ENCODE measurements at regions not wholly inside any gene's neighbourhood (a gene's known extent, or its start where the extent isn't known, plus 50 kb on each side); places are given as distances from the start of the nearest gene placed in this dataset.

- Histone ChIP-seq H3F3A (ENCODE audit: insufficient read depth, low read length) (no peaks in the 10 kb centered on the region), H3K9me3 (replicated peaks; ENCODE audit: insufficient read depth, low read length) (no peaks in the 10 kb centered on the region), H3K27me3 (replicated peaks; ENCODE audit: insufficient read depth, low read length) (no peaks in the 10 kb centered on the region), H3K36me3 (replicated peaks; ENCODE audit: insufficient read depth, low read length) (no peaks in the 10 kb centered on the region), H3K9me2 (replicated peaks; ENCODE audit: insufficient read depth, low read length) (no peaks in the 10 kb centered on the region), H3K9ac (ENCODE audit: low read length) (no peak overlapping the region), H3K4me1 (ENCODE audit: low read length) (no peaks in the 10 kb centered on the region), H3K79me2 (ENCODE audit: low read length) (no peaks in the 10 kb centered on the region), H3K4me2 (ENCODE audit: low read depth, low read length) (no peak overlapping the region), H4K20me1 (ENCODE audit: insufficient read depth, low read length) (no peaks in the 10 kb centered on the region), H3K27ac (ENCODE audit: low read length) (no peak overlapping the region), H3K4me3 (ENCODE audit: low read length) (no peak overlapping the region), H2AFZ (ENCODE audit: low read length) (no peak overlapping the region)
- DNase-seq: no peak
- TF ChIP-seq CTCF (IDR thresholded peaks at IDR 0.05; ENCODE audit: low read length): no peak
- TF ChIP-seq EZH2phosphoT487 (IDR thresholded peaks at IDR 0.05; ENCODE audit: low read length): no peak
- TF ChIP-seq EZH2 (optimal IDR thresholded peaks at IDR 0.05; ENCODE audit: low read depth, low read length): no peak
These were observed 55.4 kb downstream of the CRPPA start for GRCh38 chr7:16365952-16366351.

DNA sequence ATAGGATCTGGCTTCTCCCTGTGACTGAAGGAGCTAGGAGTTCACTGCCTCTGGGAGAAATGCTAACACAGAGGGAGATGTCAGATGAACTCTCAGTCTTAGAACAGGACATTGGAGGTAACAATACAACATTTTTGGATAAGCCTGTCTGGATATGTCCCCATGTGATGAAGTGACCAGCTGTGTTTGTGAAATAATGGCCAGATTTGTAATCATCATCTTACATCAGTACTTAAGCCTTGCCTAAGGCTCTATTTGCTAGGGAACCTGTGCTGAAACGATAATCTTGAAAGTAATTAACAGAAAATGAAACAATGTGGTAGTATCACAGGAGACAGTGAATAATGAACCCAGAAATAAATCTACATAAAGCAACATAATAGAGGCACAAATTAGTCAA is 56.2 kb downstream of the CRPPA start:
- Histone ChIP-seq H3K9me2 (replicated peaks; ENCODE audit: insufficient read depth, low read length) (no peaks in the 10 kb centered on the region), H3K79me2 (ENCODE audit: low read length) (no peaks in the 10 kb centered on the region), H3K4me1 (ENCODE audit: low read length) (no peaks in the 10 kb centered on the region), H3K27me3 (replicated peaks; ENCODE audit: insufficient read depth, low read length) (no peaks in the 10 kb centered on the region), H2AFZ (ENCODE audit: low read length) (no peak overlapping the region), H3K4me3 (ENCODE audit: low read length) (no peak overlapping the region), H3K36me3 (replicated peaks; ENCODE audit: insufficient read depth, low read length) (no peaks in the 10 kb centered on the region), H3K9me3 (replicated peaks; ENCODE audit: insufficient read depth, low read length) (no peaks in the 10 kb centered on the region), H3K4me2 (ENCODE audit: low read depth, low read length) (no peak overlapping the region), H3F3A (ENCODE audit: insufficient read depth, low read length) (no peaks in the 10 kb centered on the region), H3K9ac (ENCODE audit: low read length) (no peak overlapping the region), H4K20me1 (ENCODE audit: insufficient read depth, low read length) (no peaks in the 10 kb centered on the region), H3K27ac (ENCODE audit: low read length) (no peak overlapping the region)
- TF ChIP-seq CTCF (IDR thresholded peaks at IDR 0.05; ENCODE audit: low read length) (no peak), EZH2 (optimal IDR thresholded peaks at IDR 0.05; ENCODE audit: low read depth, low read length) (no peak), EZH2phosphoT487 (IDR thresholded peaks at IDR 0.05; ENCODE audit: low read length) (no peak)
- DNase-seq: no peak

- Histone ChIP-seq H2AFZ (ENCODE audit: low read length) (no peak overlapping the region), H3K4me2 (ENCODE audit: low read depth, low read length) (no peak overlapping the region), H3K9ac (ENCODE audit: low read length) (no peak overlapping the region), H3K9me3 (replicated peaks; ENCODE audit: insufficient read depth, low read length) (no peaks in the 10 kb centered on the region), H3K27ac (ENCODE audit: low read length) (no peak overlapping the region), H3K79me2 (ENCODE audit: low read length) (no peaks in the 10 kb centered on the region), H3K4me1 (ENCODE audit: low read length) (no peaks in the 10 kb centered on the region), H4K20me1 (ENCODE audit: insufficient read depth, low read length) (no peaks in the 10 kb centered on the region), H3K36me3 (replicated peaks; ENCODE audit: insufficient read depth, low read length) (no peaks in the 10 kb centered on the region), H3F3A (ENCODE audit: insufficient read depth, low read length) (no peaks in the 10 kb centered on the region), H3K27me3 (replicated peaks; ENCODE audit: insufficient read depth, low read length) (no peaks in the 10 kb centered on the region), H3K4me3 (ENCODE audit: low read length) (no peak overlapping the region), H3K9me2 (replicated peaks; ENCODE audit: insufficient read depth, low read length) (no peaks in the 10 kb centered on the region)
- TF ChIP-seq CTCF (IDR thresholded peaks at IDR 0.05; ENCODE audit: low read length): no peak
- TF ChIP-seq EZH2phosphoT487 (IDR thresholded peaks at IDR 0.05; ENCODE audit: low read length): no peak
- TF ChIP-seq EZH2 (optimal IDR thresholded peaks at IDR 0.05; ENCODE audit: low read depth, low read length): no peak
- no peak for DNase-seq
These were observed 62.1 kb downstream of the CRPPA start for GRCh38 chr7:16359216-16359615.

All from MM.1S (cell line).